ENCODE measurements at regions not wholly inside any gene's neighbourhood (a gene's known extent, or its start where the extent isn't known, plus 50 kb on each side); places are given as distances from the start of the nearest gene placed in this dataset.

- TF ChIP-seq CTCF (IDR thresholded peaks at IDR 0.05; ENCODE audit: insufficient read depth, low read length) = no peak
- TF ChIP-seq REST (IDR thresholded peaks at IDR 0.05; ENCODE audit: insufficient replicate concordance, low read depth) = no peak
- no peak for TF ChIP-seq POLR2AphosphoS5 (IDR thresholded peaks at IDR 0.05; ENCODE audit: low read depth)
These were observed 49.9 kb upstream of the ZDHHC17 start for GRCh38 chr12:76713986-76714385.

Measured in HL-60 (cell line).